Thymus (tissue), 11 donors: ENCODE measurements at regions not wholly inside any gene's neighbourhood (a gene's known extent, or its start where the extent isn't known, plus 50 kb on each side); places are given as distances from the start of the nearest gene placed in this dataset.

ENCODE experiments used
- DNase-seq, 9 donors: peaks; one replicate each; pipeline ENCODE4 v3.0.0-alpha.2; 2013; ENCODE audit warnings: low spot score in 9 of 9, low read depth in 6 of 9, missing footprints in 1 of 9
- H3K27ac ChIP-seq, 2 donors: one replicate each; pipeline ENCODE4 v1.5.1; 2013; ENCODE audit warnings: control low read depth in 1 of 2, low read depth in 1 of 2, low read length in 1 of 2, mild to moderate bottlenecking in 1 of 2, moderate library complexity in 1 of 2
- H3K27me3 ChIP-seq, 2 donors: one replicate each; pipeline ENCODE4 v1.5.1; 2013; ENCODE audit warnings: low read length in 1 of 2; ENCODE audit not compliant: control insufficient read depth in 2 of 2, insufficient read depth in 1 of 2
- H3K36me3 ChIP-seq, 2 donors: one replicate each; pipeline ENCODE4 v1.5.1; 2013; ENCODE audit warnings: low read length in 1 of 2, mild to moderate bottlenecking in 1 of 2, moderate library complexity in 1 of 2; ENCODE audit not compliant: control insufficient read depth in 2 of 2, insufficient read depth in 2 of 2
- H3K4me1 ChIP-seq, 2 donors: one replicate each; pipeline ENCODE4 v1.5.1; 2013; ENCODE audit warnings: low read length in 2 of 2; ENCODE audit not compliant: control insufficient read depth in 2 of 2, insufficient read depth in 2 of 2
- H3K4me3 ChIP-seq, 2 donors: one replicate each; pipeline ENCODE4 v1.5.1; 2013; ENCODE audit warnings: low read length in 2 of 2, control low read depth in 1 of 2, mild to moderate bottlenecking in 1 of 2
- H3K9me3 ChIP-seq, 2 donors: one replicate each; pipeline ENCODE4 v1.5.1; 2013; ENCODE audit warnings: low read length in 1 of 2, mild to moderate bottlenecking in 1 of 2; ENCODE audit not compliant: control insufficient read depth in 2 of 2, insufficient read depth in 1 of 2
- WGBS: extraction: QIAGEN DNeasy Blood & Tissue Kit; methylation state at CpG from one replicate; pipeline ENCODE4 v1.1.7; 2013; 5-methylcytosine and 5-hydroxymethylcytosine counted together
- donor health status: healthy.

GRCh38 chr18:47720741-47721140 is 209.7 kb downstream of the SMAD2 start:
- DNase-seq: no peak
- Histone ChIP-seq H3K4me1 (no peaks in the 10 kb centered on the region), H3K27me3 (no peaks in the 10 kb centered on the region), H3K4me3 (no peak overlapping the region), H3K27ac (no peak overlapping the region), H3K36me3 (no peaks in the 10 kb centered on the region), H3K9me3 (no peaks in the 10 kb centered on the region)
- 94% methylated on average over 3 of the region's 3 CpGs for WGBS

GRCh38 chr18:47719096-47719780 is 211.2 kb downstream of the SMAD2 start:
- 84% methylated on average over 7 of the region's 7 CpGs for WGBS

GRCh38 chr18:47718646-47719045 is 211.8 kb downstream of the SMAD2 start:
- WGBS: 86% methylated on average over 1 of the region's 1 CpG
- no peaks in the 10 kb centered on the region for H3K4me1 ChIP-seq
- no peak overlapping the region for H3K4me3 ChIP-seq
- no peaks in the 10 kb centered on the region for H3K9me3 ChIP-seq
- no peak for DNase-seq
- H3K36me3 ChIP-seq: no peaks in the 10 kb centered on the region
- H3K27ac ChIP-seq: no peak overlapping the region
- no peaks in the 10 kb centered on the region for H3K27me3 ChIP-seq

More at GRCh38 chr18:47719096-47719780, 211.2 kb downstream of the SMAD2 start:
- no peak overlapping the region for H3K27ac ChIP-seq
- no peak for DNase-seq
- no peaks in the 10 kb centered on the region for H3K27me3 ChIP-seq
- H3K4me1 ChIP-seq: no peaks in the 10 kb centered on the region
- H3K9me3 ChIP-seq: no peaks in the 10 kb centered on the region
- H3K4me3 ChIP-seq: no peak overlapping the region
- H3K36me3 ChIP-seq: no peaks in the 10 kb centered on the region

GRCh38 chr18:47717257-47717656 is 213.2 kb downstream of the SMAD2 start:
- no peak for DNase-seq
- 87% methylated on average over 3 of the region's 3 CpGs for WGBS
- no peaks in the 10 kb centered on the region for H3K9me3 ChIP-seq
- no peaks in the 10 kb centered on the region for H3K4me1 ChIP-seq
- H3K27ac ChIP-seq: no peak overlapping the region
- no peaks in the 10 kb centered on the region for H3K36me3 ChIP-seq
- no peaks in the 10 kb centered on the region for H3K27me3 ChIP-seq
- no peak overlapping the region for H3K4me3 ChIP-seq

GRCh38 chr18:47716632-47717185 is 213.8 kb downstream of the SMAD2 start:
- Histone ChIP-seq H3K36me3 (no peaks in the 10 kb centered on the region), H3K4me3 (no peak overlapping the region), H3K4me1 (no peaks in the 10 kb centered on the region), H3K27me3 (no peaks in the 10 kb centered on the region), H3K9me3 (no peaks in the 10 kb centered on the region), H3K27ac (no peak overlapping the region)
- DNase-seq: no peak
- 61% methylated on average over 6 of the region's 6 CpGs for WGBS

- WGBS: 90% methylated on average over 2 of the region's 2 CpGs
These were observed 220.0 kb downstream of the SMAD2 start for GRCh38 chr18:47710451-47710850.

GRCh38 chr18:47709556-47709955 is 220.9 kb downstream of the SMAD2 start:
- H3K4me3 ChIP-seq: no peak overlapping the region
- WGBS: 32% methylated on average over 4 of the region's 4 CpGs
- H3K9me3 ChIP-seq: no peaks in the 10 kb centered on the region
- no peaks in the 10 kb centered on the region for H3K36me3 ChIP-seq
- no peak overlapping the region for H3K27ac ChIP-seq
- DNase-seq: no peak
- no peaks in the 10 kb centered on the region for H3K27me3 ChIP-seq
- H3K4me1 ChIP-seq: no peaks in the 10 kb centered on the region

More at GRCh38 chr18:47710451-47710850, 220.0 kb downstream of the SMAD2 start:
- H3K9me3 ChIP-seq: no peaks in the 10 kb centered on the region
- no peak for DNase-seq
- H3K4me1 ChIP-seq: no peaks in the 10 kb centered on the region
- H3K27me3 ChIP-seq: no peaks in the 10 kb centered on the region
- H3K4me3 ChIP-seq: no peak overlapping the region
- H3K36me3 ChIP-seq: no peaks in the 10 kb centered on the region
- H3K27ac ChIP-seq: no peak overlapping the region

- Histone ChIP-seq H3K9me3 (no peaks in the 10 kb centered on the region), H3K4me3 (no peak overlapping the region), H3K36me3 (no peaks in the 10 kb centered on the region), H3K27me3 (no peaks in the 10 kb centered on the region), H3K27ac (no peak overlapping the region), H3K4me1 (no peaks in the 10 kb centered on the region)
- 78% methylated on average over 3 of the region's 3 CpGs for WGBS
- DNase-seq: no peak
These were observed 222.3 kb downstream of the SMAD2 start for GRCh38 chr18:47708206-47708605.

- no peak for DNase-seq
- no peaks in the 10 kb centered on the region for H3K9me3 ChIP-seq
- no peaks in the 10 kb centered on the region for H3K36me3 ChIP-seq
- H3K27me3 ChIP-seq: peaks cover 0 to 4% of the 10 kb centered on the region in 2 donors
- WGBS: 92% methylated on average over 6 of the region's 6 CpGs
- no peak overlapping the region for H3K27ac ChIP-seq
- H3K4me3 ChIP-seq: no peak overlapping the region
- no peaks in the 10 kb centered on the region for H3K4me1 ChIP-seq
These were observed 229.3 kb downstream of the SMAD2 start for GRCh38 chr18:47701134-47701533.
